GM10248 (cell line): ENCODE measurements at regions not wholly inside any gene's neighbourhood (a gene's known extent, or its start where the extent isn't known, plus 50 kb on each side); places are given as distances from the start of the nearest gene placed in this dataset.

ENCODE experiments used
- CTCF ChIA-PET: fragments of 300-600 bp; sonication (Branson Sonifier 250); formaldehyde crosslinking; extraction: SDS; loops from one replicate; lab custom pipeline; 2021; ENCODE audit warnings: antibody characterized with exemption; lab: Yijun Ruan, JAX
- POLR2A ChIA-PET: fragments of 350-650 bp; sonication (Branson Sonifier 250); formaldehyde crosslinking; extraction: SDS; loops from one replicate; lab custom pipeline; 2020; ENCODE audit warnings: antibody characterized with exemption; lab: Yijun Ruan, JAX
- DNase-seq: peaks from one replicate; pipeline ENCODE4 v3.0.0; 2012; ENCODE audit errors: extremely low spot score
- CTCF ChIP-seq: IDR thresholded peaks from 2 replicates; pipeline ENCODE4 v1.5.1; 2012; ENCODE audit warnings: mild to moderate bottlenecking, low read depth; ENCODE audit errors: extremely low read depth, missing control alignments, control extremely low read depth

DNA sequence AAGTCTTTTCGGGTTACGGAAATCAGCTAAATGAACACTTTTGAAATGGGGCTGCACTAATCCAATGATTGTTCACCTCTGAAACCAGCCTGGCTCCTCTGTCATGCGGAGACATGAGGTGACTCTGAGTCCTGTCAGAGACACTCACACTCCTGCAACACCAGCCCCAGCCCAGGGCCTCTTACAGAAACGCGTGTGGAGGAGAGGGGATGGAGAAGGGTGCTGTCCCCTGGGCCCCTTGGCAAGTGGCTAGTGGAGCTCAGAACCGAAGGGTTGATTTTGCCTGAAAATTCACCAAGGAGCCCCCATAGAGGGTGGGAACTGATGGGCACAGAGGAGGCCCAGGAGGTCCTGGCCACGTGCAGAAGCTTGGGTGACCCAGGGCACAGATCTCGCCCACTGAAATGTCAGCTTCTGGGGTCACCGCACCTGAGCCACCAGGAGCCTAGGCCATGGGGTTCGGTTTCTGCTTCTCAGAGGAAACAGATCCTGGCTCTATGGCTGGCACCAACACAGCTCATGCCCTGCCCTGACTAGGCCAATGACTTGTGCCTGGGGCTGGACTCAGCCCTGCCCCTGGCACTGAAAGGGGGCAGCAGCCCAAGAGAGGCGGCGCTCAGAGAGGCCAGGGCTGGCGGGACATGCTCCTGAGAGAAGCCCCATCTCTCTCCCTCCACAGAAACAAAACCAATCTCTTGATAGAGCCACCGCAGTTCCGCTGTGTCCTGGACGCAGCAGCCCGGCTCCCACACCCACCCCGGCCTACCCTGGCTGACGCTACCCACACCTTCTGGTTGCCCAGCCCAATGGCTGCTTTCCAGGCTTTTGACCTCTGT lies 144.7 kb downstream of the ERMARD start:
- TF ChIP-seq CTCF = no peak

DNA sequence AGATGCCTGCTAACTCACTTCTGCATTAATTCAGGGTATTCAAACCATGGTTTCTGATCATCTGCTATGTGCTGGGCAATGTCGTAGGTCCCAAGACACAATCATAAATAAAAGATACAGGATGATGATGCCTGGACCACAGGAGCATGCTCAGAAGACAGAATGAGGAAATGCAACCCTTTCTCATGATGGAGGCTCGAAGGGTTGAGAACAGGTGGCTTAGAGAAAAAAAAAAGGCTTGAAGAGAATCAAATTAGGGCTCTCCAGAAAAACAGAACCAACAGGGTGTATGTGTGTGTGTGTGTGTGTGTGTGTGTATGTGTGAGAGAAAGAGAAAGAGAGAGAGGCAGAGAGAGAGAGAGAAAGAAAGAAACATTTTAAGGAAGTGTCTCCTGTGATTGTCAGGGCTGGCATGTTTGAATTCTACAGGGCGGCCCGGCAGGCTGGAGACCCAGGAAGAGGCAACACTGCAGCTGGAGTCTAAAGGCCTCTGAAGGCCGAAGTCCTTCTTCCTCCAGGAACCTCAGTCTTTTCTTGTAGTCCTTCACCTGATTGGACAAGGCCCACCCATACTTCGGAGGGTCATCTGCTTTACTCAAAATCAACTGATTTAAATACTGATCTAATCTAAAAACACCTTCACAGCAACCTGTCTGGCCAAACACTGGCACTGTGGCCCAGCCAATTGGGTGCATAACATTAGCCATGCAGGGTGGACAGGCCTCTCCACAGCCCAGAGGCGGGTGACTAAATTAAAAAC lies 143.8 kb downstream of the ERMARD start:
- ChIA-PET CTCF (no interaction called here), POLR2A (no interaction called here)
- TF ChIP-seq CTCF = no peak
- DNase-seq = no peak

More for the DNA sequence above, 144.7 kb downstream of the ERMARD start:
- ChIA-PET POLR2A (no interaction called here), CTCF (no interaction called here)
- DNase-seq = no peak

DNA sequence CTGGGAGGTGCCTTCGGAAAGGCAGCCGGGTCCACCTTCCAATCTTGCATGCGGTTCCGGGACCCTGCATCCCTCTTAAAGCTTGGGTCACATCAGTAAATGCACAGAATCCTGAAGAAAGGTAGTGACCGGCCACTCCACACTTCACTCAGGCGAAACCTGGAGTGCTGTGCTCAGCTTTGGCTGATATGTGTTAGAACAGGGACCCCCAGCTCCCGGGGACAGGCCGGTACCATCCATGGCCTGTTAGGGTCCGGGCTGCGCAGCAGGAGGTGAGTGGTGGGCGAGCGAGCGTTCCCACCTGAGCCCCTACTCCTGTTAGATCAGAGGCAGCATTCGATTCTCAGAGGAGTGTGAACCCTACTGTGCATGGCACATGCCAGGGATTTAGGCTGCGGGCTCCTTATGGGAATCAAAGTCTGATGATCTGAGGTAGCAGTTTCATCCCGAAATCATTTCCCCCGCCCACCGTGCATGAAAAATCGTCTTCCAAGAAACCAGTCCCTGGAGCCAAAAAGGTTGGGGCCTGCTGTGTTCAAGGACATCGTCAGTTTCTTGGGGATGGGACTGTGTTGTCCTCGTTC lies 143.0 kb downstream of the ERMARD start:
- POLR2A ChIA-PET = no interaction called here
- no peak for TF ChIP-seq CTCF
- no peak for DNase-seq
- CTCF ChIA-PET = no interaction called here

- no peak for TF ChIP-seq CTCF
- DNase-seq = no peak
- POLR2A ChIA-PET = no interaction called here
- CTCF ChIA-PET = no interaction called here
These were observed 142.2 kb downstream of the ERMARD start for GRCh38 chr6:169893624-169894023.

GRCh38 chr6:169891846-169892245 lies 140.4 kb downstream of the ERMARD start:
- POLR2A ChIA-PET = no interaction called here

More at GRCh38 chr6:169891846-169892245, 140.4 kb downstream of the ERMARD start:
- CTCF ChIA-PET = no interaction called here
- DNase-seq = no peak
- no peak for TF ChIP-seq CTCF
